ENCODE measurements at regions not wholly inside any gene's neighbourhood (a gene's known extent, or its start where the extent isn't known, plus 50 kb on each side); places are given as distances from the start of the nearest gene placed in this dataset.

DNA sequence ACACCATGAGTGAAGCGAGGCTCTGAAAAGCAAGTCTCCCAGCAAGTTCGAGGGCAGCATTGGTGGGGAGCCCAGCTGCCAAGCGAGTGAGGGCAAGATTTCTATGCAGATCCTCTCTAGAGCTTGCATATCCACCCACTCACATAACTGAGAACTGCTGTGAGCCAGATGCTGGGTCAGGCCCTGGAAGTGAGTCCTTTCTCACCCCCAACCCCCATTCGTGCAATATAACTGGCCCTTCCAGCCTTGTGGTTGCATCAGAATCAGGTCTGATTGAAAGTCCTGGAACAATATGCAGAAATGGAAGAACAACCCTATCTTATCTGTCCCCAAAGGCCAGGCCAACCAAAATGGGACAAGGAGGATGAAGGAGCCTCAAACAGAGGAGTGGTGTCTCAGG lies 146.6 kb downstream of the IRX5 start:
- no peak for DNase-seq

DNA sequence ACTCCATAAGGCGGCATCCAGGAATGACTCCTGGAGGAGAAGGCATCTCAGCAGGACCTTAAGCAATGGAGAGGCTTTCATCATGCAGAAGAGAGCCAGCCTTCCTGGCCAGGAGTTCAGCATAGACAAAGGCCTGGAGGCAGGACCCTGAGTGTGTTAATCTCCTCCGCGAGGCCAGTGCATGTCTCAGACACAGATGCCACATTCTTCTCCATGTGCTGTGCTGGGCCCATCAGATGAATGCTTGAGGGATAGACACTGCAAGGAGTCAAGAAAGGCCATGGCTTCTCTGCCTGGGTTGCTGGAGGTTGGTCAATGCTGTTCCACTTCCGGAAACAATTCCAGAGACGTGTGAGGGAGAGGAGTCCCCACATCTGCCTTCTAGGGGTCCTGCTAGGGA lies 147.5 kb downstream of the IRX5 start:
- no peak for DNase-seq

DNA sequence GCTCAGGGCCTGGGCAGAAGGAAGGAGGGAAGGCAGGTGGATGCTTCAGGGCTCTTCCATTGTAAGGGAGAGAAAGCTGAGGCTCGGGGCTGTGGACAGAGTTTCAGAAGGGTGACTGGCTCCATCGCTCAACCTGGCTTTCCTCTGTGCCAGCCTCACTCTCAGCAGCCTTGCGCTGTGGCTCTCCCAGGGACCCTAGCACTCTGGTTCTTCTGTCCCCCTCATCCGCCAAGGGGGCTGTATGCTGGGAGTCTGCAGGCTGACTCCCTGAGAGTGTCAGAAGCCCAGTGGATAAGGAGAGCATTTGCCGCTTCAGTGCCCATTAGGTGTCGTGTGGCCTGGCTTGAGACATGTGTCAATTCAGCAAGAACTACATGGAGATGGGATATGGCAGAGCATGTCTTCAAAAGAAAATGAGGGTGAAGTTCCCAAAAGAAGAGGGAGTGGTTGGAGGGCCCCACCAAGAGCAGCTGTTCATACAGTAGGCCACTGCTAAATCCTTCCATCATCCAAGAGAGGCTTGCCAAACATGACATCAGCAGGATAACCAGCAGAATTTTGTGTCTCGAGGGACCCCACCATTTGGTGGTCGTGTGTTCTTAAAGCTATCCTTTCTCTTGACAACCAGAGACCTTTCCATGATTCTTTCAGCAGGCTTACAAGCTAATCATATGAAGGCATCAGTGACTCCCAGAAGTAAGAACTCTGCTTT lies 148.2 kb downstream of the IRX5 start:
- no peak for DNase-seq

DNA sequence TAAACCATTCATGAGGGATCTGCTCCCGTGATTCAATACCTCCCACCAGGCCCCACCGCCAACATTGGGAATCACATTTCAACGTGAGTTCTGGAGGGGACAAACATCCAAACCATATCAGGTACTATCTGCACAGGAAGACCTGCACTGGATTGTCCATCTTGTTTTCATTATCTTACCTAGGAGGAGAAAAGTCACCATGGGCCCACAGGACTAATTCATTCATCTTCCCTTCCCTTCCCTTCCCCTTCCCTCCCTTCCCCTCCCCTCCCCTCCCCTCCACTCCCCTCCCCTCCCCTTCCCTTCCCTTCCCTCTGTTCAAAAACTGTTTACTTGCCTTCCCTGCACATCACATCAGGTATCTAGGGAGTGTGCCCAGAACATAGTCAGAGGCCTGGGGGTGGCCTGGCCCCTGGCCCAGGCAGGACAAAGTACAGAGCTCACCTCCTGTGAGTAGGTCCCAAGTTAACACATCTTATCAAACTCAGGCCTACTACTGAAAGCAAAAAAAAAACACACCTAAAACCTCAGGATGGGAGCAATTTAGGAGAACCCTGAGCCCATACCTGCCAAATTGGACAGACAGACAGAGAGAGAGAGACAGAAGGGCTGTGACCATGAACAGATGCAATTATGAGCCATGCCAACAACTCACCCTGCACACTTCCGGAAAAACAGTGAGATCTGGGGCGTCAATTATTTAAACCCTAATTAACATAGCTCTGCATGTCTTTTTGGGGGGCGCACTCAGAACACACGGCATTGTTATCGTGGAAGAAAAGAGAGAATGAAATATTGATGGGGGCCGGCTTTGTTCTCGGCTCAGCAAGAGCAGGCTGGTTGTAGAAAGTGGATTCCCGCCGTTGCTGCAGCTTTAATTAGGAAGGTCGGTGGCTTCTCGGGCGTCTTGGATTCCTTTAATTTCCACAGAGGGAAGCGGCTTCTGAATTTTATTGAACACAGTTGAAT lies 151.2 kb downstream of the IRX5 start:
- no peak for DNase-seq

DNA sequence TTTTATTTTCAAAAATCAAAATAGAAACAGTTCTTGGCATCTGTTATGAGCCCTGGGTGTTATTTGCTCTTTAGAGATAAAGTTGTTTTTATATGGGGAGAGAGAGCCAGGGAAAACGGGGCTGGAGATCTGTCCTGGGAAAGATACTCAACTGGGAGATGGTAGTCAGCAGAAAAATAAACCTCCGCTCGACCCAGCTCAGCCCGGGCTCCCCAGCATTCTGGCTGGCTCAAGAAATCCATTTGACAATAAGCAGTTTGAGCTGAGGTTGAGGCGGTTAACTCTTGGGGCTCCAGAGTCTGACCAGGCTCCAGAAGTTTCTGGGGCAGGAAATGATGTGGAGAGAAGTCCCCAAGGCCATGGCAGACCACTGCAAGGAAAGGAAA lies 151.9 kb downstream of the IRX5 start:
- DNase-seq, result no peak

DNA sequence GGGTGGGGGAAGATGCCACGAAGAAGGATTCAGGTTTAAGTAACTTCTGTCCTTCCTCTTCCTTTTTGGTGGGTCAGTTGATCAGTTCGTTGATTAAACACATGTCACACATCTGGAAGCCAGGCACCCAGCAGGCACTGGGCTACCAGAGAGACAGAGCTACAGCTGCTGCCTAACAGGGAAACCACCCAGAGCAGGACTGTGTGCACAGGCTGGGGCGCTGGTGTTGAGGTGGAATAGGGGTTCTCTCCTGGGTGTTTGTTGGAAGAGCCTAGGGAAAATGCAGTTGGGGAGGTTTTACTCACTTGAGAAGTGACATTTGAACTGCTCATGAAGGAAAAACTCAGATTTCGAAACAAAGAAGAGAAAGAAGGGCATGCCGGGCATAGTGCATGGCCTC lies 152.4 kb downstream of the IRX5 start:
- no peak for DNase-seq

DNA sequence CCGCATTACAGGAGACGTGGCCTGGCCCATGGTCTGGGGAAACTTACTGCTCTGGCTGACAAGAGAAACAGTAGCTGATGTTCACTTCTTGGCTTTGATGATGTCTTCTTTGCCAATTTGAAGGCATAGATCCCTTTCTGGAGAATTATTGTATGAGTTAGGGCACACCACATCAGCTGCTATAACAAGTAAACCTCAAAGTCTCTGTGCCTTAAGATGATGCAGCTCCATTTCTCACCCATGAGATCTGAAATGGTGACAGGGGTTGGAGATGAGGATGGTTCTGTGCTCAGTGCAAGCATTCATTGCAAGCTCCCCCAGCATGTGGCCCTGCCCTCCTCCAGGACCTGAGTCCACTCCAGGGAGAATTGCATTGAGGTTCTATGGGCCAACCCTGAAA lies 157.4 kb downstream of the IRX5 start:
- no peak for DNase-seq

DNA sequence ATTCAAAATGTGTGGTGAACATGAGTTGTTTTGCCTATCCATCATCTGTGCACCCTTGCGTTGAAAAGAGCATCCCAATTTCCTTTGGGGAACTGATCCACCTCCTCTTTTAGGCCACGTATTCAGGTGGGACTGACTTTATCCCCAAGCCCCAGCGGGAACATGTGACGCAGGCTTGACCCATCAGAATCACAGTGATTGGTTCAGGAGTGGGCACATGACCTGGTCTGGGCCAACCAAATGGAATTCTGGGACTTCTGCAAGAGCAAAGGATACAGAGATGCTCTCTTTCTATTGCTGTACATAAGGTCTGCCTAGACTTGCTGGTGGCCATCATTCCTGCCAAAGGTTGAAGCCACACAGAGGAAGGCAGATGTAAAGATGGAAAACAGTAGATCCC lies 158.9 kb downstream of the IRX5 start:
- DNase-seq, result no peak

DNA sequence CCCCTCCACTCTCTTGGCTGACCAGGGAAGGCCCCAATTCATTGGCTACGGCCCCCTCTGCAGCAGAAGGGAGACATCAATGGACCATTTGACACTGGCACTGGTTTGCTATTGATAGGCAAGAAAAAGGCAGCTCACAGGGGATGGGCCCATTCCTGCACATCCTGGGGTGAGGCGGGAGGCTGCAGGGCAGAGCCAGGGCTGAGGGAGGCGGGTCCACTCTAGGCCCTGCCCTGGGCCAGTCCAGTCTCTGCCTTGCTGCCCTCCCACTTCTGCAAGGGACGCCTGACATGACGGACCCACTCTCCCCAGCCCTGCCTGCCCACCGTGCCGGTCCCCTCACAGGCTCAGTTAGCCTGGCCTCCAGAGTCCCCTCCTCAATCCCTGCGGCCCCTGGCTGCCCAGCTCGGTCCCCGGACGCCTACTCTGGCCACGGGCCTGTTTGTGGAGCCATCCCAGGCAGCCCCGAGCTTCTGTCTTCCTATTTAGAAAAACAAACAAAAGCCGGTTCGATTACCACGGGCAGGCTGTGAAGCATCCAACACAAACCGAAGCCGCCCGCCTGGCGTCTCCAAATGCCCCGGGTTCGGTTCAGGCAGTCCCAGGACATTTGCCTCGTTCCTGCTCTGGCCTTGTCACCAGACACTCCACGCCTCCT lies 160.7 kb downstream of the IRX5 start:
- DNase-seq, result no peak

DNA sequence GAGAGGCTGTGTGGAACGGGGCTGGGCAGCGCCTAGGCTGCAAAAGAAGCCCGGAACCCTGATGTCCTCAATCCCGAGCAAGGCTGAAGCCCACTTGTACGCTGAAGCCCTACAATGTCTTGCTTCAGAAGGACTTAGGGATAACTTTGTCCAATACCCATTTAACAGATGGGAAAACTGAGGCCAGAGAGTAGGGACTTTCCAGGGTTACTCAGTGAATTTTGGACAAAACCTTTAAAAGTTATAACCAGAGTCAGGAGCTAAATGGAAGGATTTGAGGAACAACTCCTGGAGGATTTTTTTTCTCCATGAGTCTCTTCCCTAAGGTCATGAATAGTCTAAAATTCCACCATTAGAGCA lies 161.2 kb downstream of the IRX5 start:
- no peak for DNase-seq

DNA sequence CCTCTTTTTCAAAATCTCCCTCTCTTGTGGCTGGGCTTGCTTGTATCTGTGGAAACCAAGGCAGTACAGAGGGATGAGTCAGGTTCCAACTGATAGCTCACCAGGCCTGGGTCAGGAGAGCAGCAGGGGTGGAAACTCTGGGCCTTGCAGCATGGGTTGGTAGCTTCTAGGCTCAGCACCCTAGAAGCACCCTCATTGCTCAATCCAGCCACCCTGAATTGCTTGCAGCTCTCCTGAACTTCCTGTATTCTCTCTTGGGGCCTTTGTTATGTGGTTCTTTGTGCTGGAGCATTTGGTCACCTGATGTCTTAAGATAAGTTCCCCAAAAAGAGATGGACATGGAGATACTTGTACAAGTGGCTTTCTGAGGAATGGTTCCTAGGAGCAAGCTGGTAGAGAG lies 169.4 kb downstream of the IRX5 start:
- no peak for DNase-seq

DNA sequence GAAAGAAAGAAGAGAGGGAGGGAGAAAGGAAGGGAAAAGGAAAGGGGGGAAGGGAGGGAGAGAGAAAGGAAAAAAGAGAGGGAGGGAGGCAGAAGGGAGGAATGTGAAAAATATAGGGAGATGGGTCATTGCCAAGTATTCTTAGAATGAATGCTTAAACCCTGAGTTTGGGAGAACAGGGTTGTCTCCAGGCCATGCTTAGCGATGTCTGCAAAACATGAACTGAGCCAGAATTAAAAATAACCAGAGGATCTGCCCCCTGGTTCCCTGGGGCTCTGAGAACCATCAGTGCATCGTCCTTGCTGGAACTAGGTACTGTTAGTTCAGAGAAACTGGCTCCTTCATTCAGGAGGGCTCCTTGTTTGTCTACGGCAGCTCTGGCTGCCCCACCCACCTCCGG lies 170.4 kb downstream of the IRX5 start:
- no peak for DNase-seq

DNA sequence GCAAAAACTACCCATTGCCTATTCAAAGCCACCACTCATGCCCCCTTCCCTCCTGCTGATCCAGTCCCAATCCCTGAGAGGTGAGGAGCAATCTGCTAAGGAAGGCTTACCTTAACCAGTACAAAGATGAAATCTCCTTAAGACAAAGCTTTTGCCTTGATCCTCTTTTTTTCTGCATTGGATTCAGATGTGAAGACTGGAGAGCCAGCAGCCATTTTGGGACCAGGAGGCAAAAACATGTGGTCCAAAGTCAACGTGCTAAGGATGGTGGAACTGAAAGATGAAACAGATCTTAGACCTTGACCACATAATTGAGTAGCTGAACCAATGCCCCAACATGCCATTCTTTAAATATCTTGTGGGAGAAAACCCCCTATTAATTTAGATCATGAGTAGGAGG lies 171.4 kb downstream of the IRX5 start:
- DNase-seq, result no peak

DNA sequence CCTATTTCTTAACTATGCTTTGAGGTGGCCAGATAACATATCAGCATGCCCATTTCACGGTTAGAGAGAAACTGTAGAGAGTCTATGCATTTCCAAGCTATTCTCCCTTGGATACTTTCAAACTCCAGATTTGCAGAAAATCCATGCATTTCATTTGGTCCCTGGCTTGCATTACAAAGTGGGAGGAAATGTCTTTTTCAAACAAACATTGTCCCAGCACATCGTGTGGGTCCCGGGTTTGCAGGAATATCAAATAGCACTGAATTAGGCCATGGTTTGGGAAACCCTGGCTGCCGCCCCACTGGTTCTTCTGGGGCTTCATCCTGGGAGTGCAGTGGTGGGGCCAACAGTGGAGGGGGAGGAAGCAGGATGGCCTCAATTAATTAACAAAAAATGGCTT lies 171.9 kb downstream of the IRX5 start:
- DNase-seq, result no peak

DNA sequence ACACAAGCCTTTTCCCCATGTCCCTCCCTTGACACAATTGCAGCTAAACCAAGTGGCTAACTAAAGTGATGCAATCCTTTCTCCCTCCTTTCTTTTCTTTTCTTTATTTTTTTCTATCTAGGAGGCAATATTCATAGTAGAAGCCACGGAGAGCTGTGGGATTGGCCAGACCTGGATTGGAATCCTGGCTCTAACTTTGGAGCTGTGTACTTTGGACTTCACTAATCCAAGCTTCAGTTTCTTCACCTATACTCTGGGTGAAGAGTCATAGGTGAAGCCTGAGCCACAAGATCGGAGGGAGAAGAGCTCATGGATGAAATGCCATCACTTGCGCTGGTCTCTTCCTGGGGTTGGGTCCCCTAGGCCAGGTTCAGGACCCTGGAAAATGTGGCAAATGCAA lies 177.2 kb downstream of the IRX5 start:
- DNase-seq, result no peak

DNA sequence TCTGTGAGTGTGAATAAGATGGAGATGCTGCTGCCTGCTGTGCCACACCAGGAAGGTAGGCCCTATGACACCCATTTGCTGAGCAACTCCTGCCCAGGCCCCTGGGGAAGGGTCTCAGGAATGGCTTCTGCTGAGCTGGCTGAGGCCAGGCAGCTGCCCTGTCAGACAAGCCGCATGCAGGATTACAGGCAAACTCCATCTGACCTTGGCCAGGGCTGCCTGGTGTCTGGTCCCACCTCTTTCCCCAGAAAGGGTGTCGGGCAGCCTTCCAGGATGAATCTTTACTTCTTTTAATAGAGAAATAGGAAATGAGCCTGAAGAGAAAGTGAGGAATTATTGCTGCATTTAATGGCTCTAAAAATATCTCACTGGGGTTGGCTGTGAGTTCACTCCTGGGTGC lies 182.5 kb downstream of the IRX5 start:
- DNase-seq, result no peak

DNA sequence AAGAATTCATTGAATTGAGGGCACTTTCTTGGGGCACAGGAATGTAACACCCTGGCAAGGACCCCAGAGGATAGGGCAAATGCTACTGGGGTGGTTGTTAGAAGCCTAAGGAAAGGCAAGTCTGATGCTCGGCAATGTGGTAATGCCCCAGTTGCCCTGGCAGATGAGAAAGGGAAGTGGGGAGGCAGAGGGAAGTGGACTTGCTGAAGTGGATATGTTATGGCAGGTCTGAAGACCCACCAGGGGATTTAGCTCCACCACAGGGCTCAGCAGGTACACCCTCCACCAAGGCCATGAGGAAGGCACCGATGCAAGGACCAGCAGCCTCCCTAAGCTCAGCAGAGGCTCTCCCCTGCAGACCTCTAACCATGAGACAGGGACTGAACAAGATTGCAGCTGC lies 184.8 kb downstream of the IRX5 start:
- no peak for DNase-seq

DNA sequence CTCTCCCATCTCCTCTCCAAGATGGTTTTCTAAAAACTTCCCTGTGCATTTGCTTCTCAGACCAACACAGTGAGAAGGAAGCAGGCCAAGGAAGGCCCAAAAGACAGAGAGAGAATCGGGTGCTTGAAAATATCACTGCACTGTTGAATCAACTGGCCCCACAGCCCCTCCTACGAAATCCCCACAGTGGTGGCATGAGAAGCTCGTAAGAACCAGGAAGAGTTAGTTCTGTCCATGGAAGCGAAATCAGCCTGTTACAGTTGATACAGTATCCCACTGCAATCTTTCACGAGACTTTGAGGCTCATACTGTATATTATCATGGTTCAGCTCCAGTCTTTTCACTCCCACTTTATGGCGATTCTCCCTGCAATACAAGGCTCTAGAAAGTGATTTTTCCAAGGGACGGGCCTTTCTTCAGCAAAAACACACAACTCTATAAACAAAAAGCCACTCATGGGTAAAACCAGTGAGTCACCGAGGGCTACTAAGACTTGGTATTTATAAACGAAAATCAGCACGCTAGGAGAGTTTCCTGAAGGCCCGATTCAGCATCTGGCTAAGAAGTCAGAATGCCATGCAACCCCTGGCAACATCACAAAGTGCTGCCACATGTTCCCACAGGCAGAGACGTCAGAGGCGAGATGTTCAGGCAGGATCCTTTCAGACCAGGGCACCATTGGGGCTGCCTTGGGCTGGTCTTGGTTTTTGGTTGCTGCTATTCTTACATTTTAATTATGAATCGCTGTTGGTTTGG lies 185.7 kb downstream of the IRX5 start:
- no peak for DNase-seq

DNA sequence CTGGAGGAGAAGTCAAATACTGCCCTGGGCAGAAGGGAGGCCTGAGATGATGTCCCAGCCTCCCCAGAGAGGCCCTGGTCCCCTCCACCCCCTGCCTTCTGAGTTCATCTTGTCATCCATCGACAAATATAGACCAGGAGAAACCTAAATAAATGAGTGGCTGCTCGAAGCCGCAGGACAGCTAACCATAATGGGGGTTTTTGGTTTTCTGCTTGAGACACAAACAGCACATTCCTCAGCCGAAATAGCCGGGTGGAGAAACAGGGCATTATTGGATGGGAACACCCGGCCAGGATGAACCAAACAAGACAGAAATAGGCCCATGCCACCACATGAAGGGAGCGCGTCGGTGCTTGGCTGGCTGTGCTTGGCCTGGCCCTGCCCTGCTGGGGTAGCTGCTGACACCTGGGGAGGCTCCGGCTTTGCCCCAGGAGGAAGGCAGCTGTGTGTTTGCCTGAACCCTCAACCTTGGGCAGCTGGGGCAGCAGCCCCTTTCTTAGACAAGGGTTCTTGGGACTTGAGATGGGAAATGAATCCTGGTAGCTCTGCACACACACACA lies 188.1 kb downstream of the IRX5 start:
- no peak for DNase-seq

DNA sequence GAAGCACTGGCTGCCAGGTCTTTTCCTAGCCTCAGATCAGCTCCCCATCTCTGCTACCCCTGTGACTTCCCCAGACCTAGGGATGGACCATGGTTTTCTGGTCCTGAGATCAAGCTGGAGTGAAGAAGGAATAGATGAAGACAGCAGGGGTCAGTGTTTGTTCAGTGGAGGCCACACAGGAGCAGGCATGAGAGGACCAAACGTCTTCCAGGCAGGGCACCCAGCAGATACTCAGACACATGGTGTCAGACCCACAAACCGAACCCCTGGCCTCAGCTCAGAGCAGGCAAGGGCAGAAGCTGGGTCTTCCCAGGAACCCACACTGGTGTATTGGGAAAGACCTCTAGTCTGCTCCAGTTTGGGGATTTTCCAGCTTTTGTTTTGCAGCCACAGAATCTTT lies 189.7 kb downstream of the IRX5 start:
- no peak for DNase-seq

DNA sequence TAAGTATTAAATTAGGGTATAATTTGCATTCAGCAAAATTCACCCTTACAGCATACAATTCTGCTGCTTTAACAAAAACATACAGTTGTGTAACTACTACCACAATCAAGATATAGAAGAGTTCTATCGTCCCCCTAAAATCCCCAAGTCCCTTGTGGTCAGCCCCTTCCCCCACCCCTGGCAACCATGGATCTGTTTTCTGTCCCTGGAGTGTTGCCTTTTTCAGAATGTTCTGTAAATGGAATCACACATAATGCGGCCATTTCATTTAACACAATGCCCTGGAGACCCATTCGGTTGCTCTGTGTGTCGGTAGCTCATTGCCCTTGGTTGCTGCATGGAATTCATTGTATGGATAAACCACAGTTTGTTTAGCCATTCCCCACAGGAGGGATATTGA lies 190.2 kb downstream of the IRX5 start:
- no peak for DNase-seq

DNA sequence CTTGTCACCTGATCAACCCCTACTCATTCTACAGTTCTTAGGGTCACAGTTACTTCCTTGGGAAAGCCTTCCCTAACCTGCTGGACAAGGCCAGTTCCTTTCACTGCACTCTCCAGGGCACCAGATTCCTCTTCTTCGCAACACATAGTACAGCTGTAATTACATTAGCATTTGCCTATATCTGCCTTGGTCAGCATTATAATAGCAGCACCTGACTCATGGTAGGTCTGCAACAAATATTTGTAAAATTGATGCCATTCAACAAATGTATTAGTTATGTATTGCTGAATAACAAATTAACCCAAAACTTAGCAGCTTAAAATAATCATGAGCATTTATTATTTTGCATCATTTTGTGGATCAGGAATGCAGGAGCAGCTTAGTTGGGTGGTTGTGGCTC lies 193.0 kb downstream of the IRX5 start:
- DNase-seq, result no peak

DNA sequence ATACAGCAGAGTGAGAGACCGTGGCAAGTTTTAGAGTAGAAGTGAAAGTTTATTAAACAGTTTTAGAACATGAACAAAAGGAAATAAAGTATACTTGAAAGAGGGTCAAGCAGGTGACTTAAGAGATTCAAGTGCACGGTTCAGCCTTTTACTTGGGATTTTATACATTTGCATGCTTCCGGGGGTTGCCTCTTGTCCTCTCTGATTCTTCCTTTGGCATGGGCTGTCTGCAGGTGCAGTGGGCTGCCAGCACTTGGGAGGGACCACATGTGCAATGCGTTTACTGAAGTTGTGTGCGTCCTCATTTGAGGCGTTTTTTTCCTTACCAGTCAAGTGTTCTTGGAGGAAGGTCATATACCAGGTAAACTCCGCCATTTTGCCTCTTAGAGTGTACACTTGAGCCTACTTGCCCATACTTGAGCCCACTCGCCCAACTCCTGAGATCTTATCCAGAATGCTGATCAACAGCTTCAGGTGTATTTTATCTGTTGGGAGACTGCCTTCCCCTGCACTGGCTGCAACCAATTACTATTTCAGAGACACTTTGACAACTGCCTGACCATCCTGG lies 195.2 kb downstream of the IRX5 start:
- DNase-seq, result no peak

All from CD4-positive, alpha-beta T cell treated with Interleukin-4 for 1 hour (primary cell).